HG03378 (cell line): ENCODE measurements at regions not wholly inside any gene's neighbourhood (a gene's known extent, or its start where the extent isn't known, plus 50 kb on each side); places are given as distances from the start of the nearest gene placed in this dataset.

Experiments used
- ATAC-seq: cut with Tn5 transposase; IDR thresholded peaks from one replicate; pipeline ENCODE4 v1.9.1; 2021; ENCODE audit warnings: mild to moderate bottlenecking, moderate library complexity; ENCODE audit not compliant: unreplicated experiment

- no peak for ATAC-seq
These were observed 55.1 kb upstream of the LAMA2 start for GRCh38 chr6:128827675-128828464.

GRCh38 chr6:128826606-128827005 is 56.3 kb upstream of the LAMA2 start:
- ATAC-seq = no peak

- ATAC-seq = no peak
These were observed 60.7 kb upstream of the LAMA2 start for GRCh38 chr6:128822271-128822670.

GRCh38 chr6:128821116-128821515 is 61.8 kb upstream of the LAMA2 start:
- ATAC-seq = no peak

- ATAC-seq = no peak
These were observed 74.1 kb upstream of the LAMA2 start for GRCh38 chr6:128808856-128809255.

- ATAC-seq = no peak
These were observed 75.4 kb upstream of the LAMA2 start for GRCh38 chr6:128807577-128807976.

- no peak for ATAC-seq
These were observed 76.7 kb upstream of the LAMA2 start for GRCh38 chr6:128806261-128806660.

- ATAC-seq = no peak
These were observed 79.0 kb upstream of the LAMA2 start for GRCh38 chr6:128803911-128804310.

GRCh38 chr6:128801621-128802020 is 81.3 kb upstream of the LAMA2 start:
- ATAC-seq = no peak

GRCh38 chr6:128784266-128784665 is 98.7 kb upstream of the LAMA2 start:
- no peak for ATAC-seq

GRCh38 chr6:128768187-128768586 is 114.8 kb upstream of the LAMA2 start:
- no peak for ATAC-seq

GRCh38 chr6:128767705-128768104 is 115.2 kb upstream of the LAMA2 start:
- no peak for ATAC-seq

GRCh38 chr6:128767150-128767549 is 115.8 kb upstream of the LAMA2 start:
- no peak for ATAC-seq

- ATAC-seq = peak; percentile 40
These were observed 119.2 kb upstream of the LAMA2 start for GRCh38 chr6:128763599-128764300.

- no peak for ATAC-seq
These were observed 123.0 kb upstream of the LAMA2 start for GRCh38 chr6:128759901-128760300.

GRCh38 chr6:128759447-128759846 is 123.5 kb upstream of the LAMA2 start:
- ATAC-seq = no peak

- ATAC-seq = no peak
These were observed 125.0 kb upstream of the LAMA2 start for GRCh38 chr6:128757961-128758360.

GRCh38 chr6:128754658-128755256 is 128.2 kb upstream of the LAMA2 start:
- ATAC-seq = peak; percentile 99

GRCh38 chr6:128743974-128744765 is 138.8 kb upstream of the LAMA2 start:
- no peak for ATAC-seq

GRCh38 chr6:128742900-128743299 is 140.0 kb upstream of the LAMA2 start:
- ATAC-seq = no peak

GRCh38 chr6:128740951-128741350 is 142.0 kb upstream of the LAMA2 start:
- ATAC-seq = no peak
